ENCODE measurements at regions not wholly inside any gene's neighbourhood (a gene's known extent, or its start where the extent isn't known, plus 50 kb on each side); places are given as distances from the start of the nearest gene placed in this dataset.

DNA sequence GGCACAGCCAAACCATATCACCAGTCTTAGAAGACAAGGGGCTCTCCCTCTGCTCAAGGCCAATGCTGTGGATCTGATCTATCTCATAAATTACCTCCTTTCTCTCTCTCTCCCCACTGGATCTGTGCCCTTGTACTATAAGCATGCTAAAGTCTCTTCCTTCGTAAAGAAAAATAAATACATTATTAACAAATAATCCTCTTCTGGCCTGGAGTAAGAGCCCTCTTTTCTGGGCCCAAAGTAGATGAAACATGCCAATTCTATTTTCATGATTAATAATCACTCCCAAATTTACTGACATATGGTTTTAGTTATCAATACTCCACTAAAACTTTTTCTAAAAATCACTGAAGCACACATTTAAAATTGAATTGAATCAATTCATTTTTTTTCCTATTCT, 889.7 kb downstream of the ADGRL2 start:
- Histone ChIP-seq H3K36me3 (ENCODE audit: insufficient read depth, low read length) (no peaks in the 10 kb centered on the region), H3K9ac (ENCODE audit: insufficient read length) (no peak overlapping the region), H3K27ac (no peak overlapping the region), H3K9me3 (ENCODE audit: low read depth, low read length) (no peaks in the 10 kb centered on the region), H3K4me3 (no peak overlapping the region)
- DNase-seq (ENCODE audit: low read depth, low spot score), result no peak
- TF ChIP-seq FOXP2 (optimal IDR thresholded peaks at IDR 0.05; ENCODE audit: control extremely low read depth, extremely low read length, insufficient read depth) (no peak), EZH2 (IDR thresholded peaks at IDR 0.05) (no peak), POLR2AphosphoS5 (IDR thresholded peaks at IDR 0.05; ENCODE audit: borderline replicate concordance, low read depth, low read length) (no peak)

DNA sequence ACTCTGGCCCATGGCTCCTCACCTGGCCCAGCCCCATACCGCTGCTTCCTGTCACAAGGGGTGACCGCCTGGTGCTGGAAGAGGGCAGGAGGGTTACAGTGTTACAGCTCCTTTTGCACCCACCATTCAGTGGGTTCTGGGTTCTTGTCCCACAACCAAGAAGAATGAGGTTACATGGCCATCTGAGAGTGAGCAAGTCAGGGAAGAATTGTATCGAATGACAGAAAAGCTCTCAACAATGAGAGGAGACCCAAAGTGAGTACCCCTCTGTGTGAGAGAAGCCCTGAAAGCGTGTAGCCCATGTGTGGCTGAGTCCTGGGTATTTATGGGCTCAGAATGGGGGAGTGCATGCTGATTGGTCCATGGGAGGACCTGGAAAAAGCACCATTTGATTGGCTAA, 888.5 kb downstream of the ADGRL2 start:
- no peak overlapping the region for H3K27ac ChIP-seq
- no peak overlapping the region for H3K9ac ChIP-seq (ENCODE audit: insufficient read length)
- TF ChIP-seq EZH2 (IDR thresholded peaks at IDR 0.05), result no peak
- no peak for TF ChIP-seq POLR2AphosphoS5 (IDR thresholded peaks at IDR 0.05; ENCODE audit: borderline replicate concordance, low read depth, low read length)
- no peak for TF ChIP-seq FOXP2 (optimal IDR thresholded peaks at IDR 0.05; ENCODE audit: control extremely low read depth, extremely low read length, insufficient read depth)
- no peak for DNase-seq (ENCODE audit: low read depth, low spot score)
- no peaks in the 10 kb centered on the region for H3K9me3 ChIP-seq (ENCODE audit: low read depth, low read length)
- no peaks in the 10 kb centered on the region for H3K36me3 ChIP-seq (ENCODE audit: insufficient read depth, low read length)
- no peak overlapping the region for H3K4me3 ChIP-seq

DNA sequence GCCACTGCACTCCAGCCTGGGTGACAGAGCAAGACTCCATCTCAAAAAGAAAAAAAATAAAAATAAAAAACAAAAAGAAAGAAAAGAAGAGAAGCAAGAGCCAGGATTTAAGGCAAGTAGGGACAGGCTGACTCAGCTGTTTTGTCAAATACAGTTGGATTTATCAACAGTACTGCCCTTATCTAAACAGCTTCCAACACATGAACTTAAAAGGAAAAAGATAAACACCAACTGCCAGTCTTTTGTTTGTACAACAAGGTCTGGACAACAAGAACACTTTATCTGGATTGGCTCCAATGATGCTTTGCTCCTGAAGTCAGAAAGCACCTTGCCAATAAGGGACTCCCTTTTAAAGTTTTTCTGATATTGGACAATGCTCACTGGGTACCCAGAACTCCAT, 886.0 kb downstream of the ADGRL2 start:
- TF ChIP-seq FOXP2 (optimal IDR thresholded peaks at IDR 0.05; ENCODE audit: control extremely low read depth, extremely low read length, insufficient read depth), result no peak

DNA sequence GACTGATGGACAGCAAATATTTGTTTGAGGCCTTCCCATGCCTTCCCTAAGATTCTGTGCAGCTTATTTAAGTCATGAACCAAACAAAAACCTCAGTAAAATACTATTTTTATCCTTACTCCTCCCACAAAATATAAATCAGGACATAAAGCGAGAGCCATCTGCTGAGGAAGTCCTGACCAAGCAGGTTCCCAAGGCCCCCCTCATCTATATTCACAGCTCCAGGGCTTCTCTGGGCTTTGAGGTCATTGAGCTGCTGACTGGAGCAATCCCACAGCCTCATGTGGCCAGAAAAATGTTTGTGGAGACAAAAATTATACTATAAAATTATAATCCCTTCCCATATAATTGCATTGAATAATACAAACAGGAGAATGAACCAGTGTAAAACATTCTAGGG, 846.2 kb downstream of the ADGRL2 start:
- Histone ChIP-seq H3K36me3 (ENCODE audit: insufficient read depth, low read length) (no peaks in the 10 kb centered on the region), H3K9me3 (ENCODE audit: low read depth, low read length) (no peaks in the 10 kb centered on the region), H3K4me3 (no peak overlapping the region), H3K27ac (no peak overlapping the region), H3K9ac (ENCODE audit: insufficient read length) (no peak overlapping the region)
- DNase-seq (ENCODE audit: low read depth, low spot score), result no peak
- TF ChIP-seq EZH2 (IDR thresholded peaks at IDR 0.05) (no peak), FOXP2 (optimal IDR thresholded peaks at IDR 0.05; ENCODE audit: control extremely low read depth, extremely low read length, insufficient read depth) (no peak), POLR2AphosphoS5 (IDR thresholded peaks at IDR 0.05; ENCODE audit: borderline replicate concordance, low read depth, low read length) (no peak)

More for the DNA sequence above, 886.0 kb downstream of the ADGRL2 start:
- no peak overlapping the region for H3K9ac ChIP-seq (ENCODE audit: insufficient read length)
- no peaks in the 10 kb centered on the region for H3K9me3 ChIP-seq (ENCODE audit: low read depth, low read length)
- no peak overlapping the region for H3K27ac ChIP-seq
- H3K4me3 ChIP-seq, result no peak overlapping the region
- H3K36me3 ChIP-seq (ENCODE audit: insufficient read depth, low read length), result no peaks in the 10 kb centered on the region
- DNase-seq (ENCODE audit: low read depth, low spot score), result no peak

DNA sequence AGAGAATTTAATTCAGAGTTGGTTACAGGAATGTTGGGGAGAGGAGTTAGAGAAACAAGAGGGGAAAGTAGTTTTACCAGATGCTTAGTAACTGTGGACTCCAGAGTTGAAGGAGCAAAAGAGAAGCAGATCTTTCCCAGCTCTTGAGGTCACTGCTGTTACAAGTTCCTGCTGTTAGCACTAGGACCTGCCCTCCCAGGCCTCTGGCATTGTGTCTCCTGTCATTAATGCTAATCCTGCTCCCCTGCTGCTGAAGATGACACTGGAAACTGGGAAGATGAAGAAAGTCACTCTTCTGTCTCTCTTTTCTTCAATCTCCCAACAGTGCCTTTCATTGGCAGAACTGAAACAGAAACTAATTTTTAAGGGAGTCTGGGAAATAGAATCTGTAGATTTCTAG, 845.6 kb downstream of the ADGRL2 start:
- Histone ChIP-seq H3K9me3 (ENCODE audit: low read depth, low read length) (no peaks in the 10 kb centered on the region), H3K4me3 (no peak overlapping the region), H3K9ac (ENCODE audit: insufficient read length) (no peak overlapping the region), H3K27ac (no peak overlapping the region), H3K36me3 (ENCODE audit: insufficient read depth, low read length) (no peaks in the 10 kb centered on the region)
- TF ChIP-seq POLR2AphosphoS5 (IDR thresholded peaks at IDR 0.05; ENCODE audit: borderline replicate concordance, low read depth, low read length) (no peak), FOXP2 (optimal IDR thresholded peaks at IDR 0.05; ENCODE audit: control extremely low read depth, extremely low read length, insufficient read depth) (no peak), EZH2 (IDR thresholded peaks at IDR 0.05) (no peak)
- no peak for DNase-seq (ENCODE audit: low read depth, low spot score)

DNA sequence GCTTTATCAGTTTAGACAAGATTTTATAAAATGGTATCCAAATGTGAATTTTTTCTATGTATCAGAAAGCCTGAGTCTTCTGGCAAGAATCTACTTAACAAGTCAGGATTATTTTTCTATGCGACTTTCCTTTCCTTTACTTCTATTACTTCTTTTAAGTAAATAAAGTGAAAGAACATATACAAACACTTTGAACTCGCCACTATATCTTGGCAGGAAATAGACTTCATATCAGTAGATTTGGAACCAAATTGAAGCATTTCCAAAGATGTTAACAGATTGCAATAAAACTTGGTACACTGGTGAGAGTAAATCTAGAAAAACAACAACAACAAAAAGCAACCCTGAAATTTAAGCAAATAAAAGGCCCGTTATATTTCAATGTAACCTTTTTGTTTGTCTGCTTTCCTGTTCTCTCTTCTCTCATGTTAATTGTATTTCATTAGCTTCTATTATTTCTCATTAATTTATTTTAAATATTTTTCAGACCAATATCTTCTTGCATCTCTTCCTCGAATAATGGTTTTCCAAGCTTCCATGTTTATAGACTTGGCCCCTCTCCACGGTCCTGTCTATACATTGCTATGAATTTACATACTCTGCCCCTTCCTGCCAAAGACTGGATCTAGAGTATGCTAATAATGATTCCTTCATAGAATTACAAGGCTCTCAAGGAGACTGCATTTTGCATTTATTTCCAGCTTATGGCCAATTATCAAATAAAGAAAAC, 843.6 kb downstream of the ADGRL2 start:
- no peak overlapping the region for H3K4me3 ChIP-seq
- no peak for DNase-seq (ENCODE audit: low read depth, low spot score)
- TF ChIP-seq EZH2 (IDR thresholded peaks at IDR 0.05), result no peak
- no peak for TF ChIP-seq FOXP2 (optimal IDR thresholded peaks at IDR 0.05; ENCODE audit: control extremely low read depth, extremely low read length, insufficient read depth)
- no peak for TF ChIP-seq POLR2AphosphoS5 (IDR thresholded peaks at IDR 0.05; ENCODE audit: borderline replicate concordance, low read depth, low read length)
- H3K9me3 ChIP-seq (ENCODE audit: low read depth, low read length), result no peaks in the 10 kb centered on the region
- no peak overlapping the region for H3K27ac ChIP-seq
- H3K36me3 ChIP-seq (ENCODE audit: insufficient read depth, low read length), result no peaks in the 10 kb centered on the region
- H3K9ac ChIP-seq (ENCODE audit: insufficient read length), result no peak overlapping the region

DNA sequence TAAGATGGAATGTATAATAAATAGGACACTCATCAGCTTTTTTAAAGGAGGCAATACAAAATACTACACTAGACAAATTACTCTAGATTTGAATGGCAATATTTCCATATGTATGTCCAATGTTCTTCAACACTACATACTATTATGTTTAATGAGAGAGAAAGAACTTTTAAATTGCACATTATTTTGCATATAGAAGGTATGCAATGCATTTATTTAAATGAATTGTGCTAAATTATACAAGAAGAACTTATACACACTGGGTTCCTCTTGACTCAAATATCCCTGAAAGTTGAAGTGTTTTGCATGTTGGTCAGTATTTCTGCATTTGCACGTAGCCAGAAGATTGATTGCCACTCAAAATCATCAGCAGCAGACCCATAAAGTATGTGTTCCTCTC, 839.6 kb downstream of the ADGRL2 start:
- H3K36me3 ChIP-seq (ENCODE audit: insufficient read depth, low read length), result no peaks in the 10 kb centered on the region
- no peak for TF ChIP-seq POLR2AphosphoS5 (IDR thresholded peaks at IDR 0.05; ENCODE audit: borderline replicate concordance, low read depth, low read length)
- TF ChIP-seq EZH2 (IDR thresholded peaks at IDR 0.05), result no peak
- no peak for TF ChIP-seq FOXP2 (optimal IDR thresholded peaks at IDR 0.05; ENCODE audit: control extremely low read depth, extremely low read length, insufficient read depth)
- H3K9ac ChIP-seq (ENCODE audit: insufficient read length), result no peak overlapping the region
- H3K4me3 ChIP-seq, result no peak overlapping the region
- H3K9me3 ChIP-seq (ENCODE audit: low read depth, low read length), result no peaks in the 10 kb centered on the region
- no peak overlapping the region for H3K27ac ChIP-seq
- no peak for DNase-seq (ENCODE audit: low read depth, low spot score)

DNA sequence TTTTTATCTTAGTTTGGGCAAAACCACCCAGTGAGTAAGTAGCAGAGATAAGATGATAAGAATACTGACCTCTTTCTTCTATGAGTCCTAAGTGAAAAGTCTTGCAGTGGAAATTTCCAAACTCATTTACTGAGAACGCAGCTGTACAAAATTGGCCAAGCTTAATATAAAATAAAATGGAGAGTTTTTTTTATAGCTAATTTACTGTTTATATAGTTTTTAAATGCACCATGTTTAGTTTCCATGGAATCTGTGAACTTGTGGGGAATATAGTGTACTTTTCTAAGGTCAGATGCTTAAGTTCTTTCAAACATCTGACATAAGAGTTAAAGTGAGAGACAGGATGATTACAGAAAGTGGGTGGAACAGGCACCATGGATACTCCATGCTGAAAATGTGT, 833.5 kb downstream of the ADGRL2 start:
- H3K4me3 ChIP-seq, result no peak overlapping the region
- DNase-seq (ENCODE audit: low read depth, low spot score), result no peak
- TF ChIP-seq FOXP2 (optimal IDR thresholded peaks at IDR 0.05; ENCODE audit: control extremely low read depth, extremely low read length, insufficient read depth), result no peak
- TF ChIP-seq POLR2AphosphoS5 (IDR thresholded peaks at IDR 0.05; ENCODE audit: borderline replicate concordance, low read depth, low read length), result no peak

DNA sequence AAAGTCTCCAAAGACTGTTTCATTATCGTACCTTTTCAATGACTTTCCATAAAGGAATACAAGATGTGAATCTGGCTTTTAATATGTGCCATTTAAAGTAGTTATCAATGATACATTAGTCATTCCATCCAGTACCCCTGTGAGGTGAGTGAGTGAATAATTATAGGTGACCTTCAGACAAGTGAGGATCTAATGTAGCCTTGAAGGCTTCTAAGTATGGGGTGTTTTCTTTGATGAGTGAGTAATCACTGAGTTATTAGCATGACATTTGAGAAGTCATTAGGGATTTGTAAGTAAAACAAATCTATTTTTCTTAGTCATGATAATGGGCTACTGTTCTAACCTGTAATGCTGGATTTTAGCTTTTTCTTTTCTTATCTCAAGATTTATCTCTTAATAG, 831.4 kb downstream of the ADGRL2 start:
- TF ChIP-seq EZH2 (IDR thresholded peaks at IDR 0.05) (no peak), FOXP2 (optimal IDR thresholded peaks at IDR 0.05; ENCODE audit: control extremely low read depth, extremely low read length, insufficient read depth) (no peak), POLR2AphosphoS5 (IDR thresholded peaks at IDR 0.05; ENCODE audit: borderline replicate concordance, low read depth, low read length) (no peak)
- no peak overlapping the region for H3K9ac ChIP-seq (ENCODE audit: insufficient read length)
- no peaks in the 10 kb centered on the region for H3K9me3 ChIP-seq (ENCODE audit: low read depth, low read length)
- H3K36me3 ChIP-seq (ENCODE audit: insufficient read depth, low read length), result no peaks in the 10 kb centered on the region
- no peak for DNase-seq (ENCODE audit: low read depth, low spot score)
- H3K4me3 ChIP-seq, result no peak overlapping the region
- H3K27ac ChIP-seq, result no peak overlapping the region

More for the DNA sequence above, 833.5 kb downstream of the ADGRL2 start:
- Histone ChIP-seq H3K9me3 (ENCODE audit: low read depth, low read length) (no peaks in the 10 kb centered on the region), H3K9ac (ENCODE audit: insufficient read length) (no peak overlapping the region), H3K27ac (no peak overlapping the region), H3K36me3 (ENCODE audit: insufficient read depth, low read length) (no peaks in the 10 kb centered on the region)

Measured in SK-N-MC (cell line).